ENCODE measurements at regions not wholly inside any gene's neighbourhood (a gene's known extent, or its start where the extent isn't known, plus 50 kb on each side); places are given as distances from the start of the nearest gene placed in this dataset.

GRCh38 chr16:79871906-79872305 is 271.4 kb upstream of the MAF start:
- no peak overlapping the region for H3K27ac ChIP-seq (ENCODE audit: low read depth, low read length)
- peaks cover 14% of the 10 kb centered on the region for H3K9me3 ChIP-seq (ENCODE audit: control insufficient read depth, insufficient read depth, low read length)
- CTCF ChIA-PET, result no interaction called here
- DNase-seq (ENCODE audit: low read depth, low spot score), result no peak
- POLR2A ChIA-PET, result no interaction called here
- no peaks in the 10 kb centered on the region for H3K27me3 ChIP-seq (ENCODE audit: control insufficient read depth, insufficient read depth, low read length)
- no peak for TF ChIP-seq CTCF (IDR thresholded peaks at IDR 0.05; ENCODE audit: low read depth, low read length)
- no peak overlapping the region for H3K4me3 ChIP-seq (ENCODE audit: low read depth, low read length)

- Histone ChIP-seq H3K27me3 (ENCODE audit: control insufficient read depth, insufficient read depth, low read length) (no peaks in the 10 kb centered on the region), H3K27ac (ENCODE audit: low read depth, low read length) (no peak overlapping the region), H3K4me3 (ENCODE audit: low read depth, low read length) (no peak overlapping the region), H3K9me3 (ENCODE audit: control insufficient read depth, insufficient read depth, low read length) (peaks cover 14% of the 10 kb centered on the region)
- POLR2A ChIA-PET, result no interaction called here
- no peak for TF ChIP-seq CTCF (IDR thresholded peaks at IDR 0.05; ENCODE audit: low read depth, low read length)
- CTCF ChIA-PET, result no interaction called here
- DNase-seq (ENCODE audit: low read depth, low spot score), result no peak
Observed at GRCh38 chr16:79870016-79870886, 269.7 kb upstream of the MAF start.

GRCh38 chr16:79869304-79870015 is 268.9 kb upstream of the MAF start:
- Histone ChIP-seq H3K27me3 (ENCODE audit: control insufficient read depth, insufficient read depth, low read length) (no peaks in the 10 kb centered on the region), H3K4me3 (ENCODE audit: low read depth, low read length) (no peak overlapping the region), H3K27ac (ENCODE audit: low read depth, low read length) (no peak overlapping the region), H3K9me3 (ENCODE audit: control insufficient read depth, insufficient read depth, low read length) (peaks cover 12% of the 10 kb centered on the region)
- no peak for DNase-seq (ENCODE audit: low read depth, low spot score)
- TF ChIP-seq CTCF (IDR thresholded peaks at IDR 0.05; ENCODE audit: low read depth, low read length), result no peak
- ChIA-PET POLR2A (no interaction called here), CTCF (no interaction called here)

- ChIA-PET CTCF (no interaction called here), POLR2A (no interaction called here)
- peaks cover 9% of the 10 kb centered on the region for H3K9me3 ChIP-seq (ENCODE audit: control insufficient read depth, insufficient read depth, low read length)
- H3K27ac ChIP-seq (ENCODE audit: low read depth, low read length), result no peak overlapping the region
- no peak overlapping the region for H3K4me3 ChIP-seq (ENCODE audit: low read depth, low read length)
- no peak for DNase-seq (ENCODE audit: low read depth, low spot score)
- no peaks in the 10 kb centered on the region for H3K27me3 ChIP-seq (ENCODE audit: control insufficient read depth, insufficient read depth, low read length)
- TF ChIP-seq CTCF (IDR thresholded peaks at IDR 0.05; ENCODE audit: low read depth, low read length), result no peak
Observed at GRCh38 chr16:79868841-79869240, 268.3 kb upstream of the MAF start.

GRCh38 chr16:79867425-79867997 is 267.0 kb upstream of the MAF start:
- no peak overlapping the region for H3K4me3 ChIP-seq (ENCODE audit: low read depth, low read length)
- POLR2A ChIA-PET, result no interaction called here
- CTCF ChIA-PET, result interaction anchor here (1.3 kb wide), 1 partner anchor 502 kb away, joined by 3 read pairs; no protein-coding TSS in a partner anchor
- no peak for TF ChIP-seq CTCF (IDR thresholded peaks at IDR 0.05; ENCODE audit: low read depth, low read length)
- no peak for DNase-seq (ENCODE audit: low read depth, low spot score)
- H3K27me3 ChIP-seq (ENCODE audit: control insufficient read depth, insufficient read depth, low read length), result no peaks in the 10 kb centered on the region
- H3K27ac ChIP-seq (ENCODE audit: low read depth, low read length), result no peak overlapping the region
- H3K9me3 ChIP-seq (ENCODE audit: control insufficient read depth, insufficient read depth, low read length), result no peaks in the 10 kb centered on the region
